Body of pancreas (tissue), 4 donors: ENCODE measurements at regions not wholly inside any gene's neighbourhood (a gene's known extent, or its start where the extent isn't known, plus 50 kb on each side); places are given as distances from the start of the nearest gene placed in this dataset.

Source experiments
- ATAC-seq: fragments of 150-250 bp; one replicate; pipeline ENCODE4 v1.9.1; 2016
- DNase-seq, 4 donors: peaks; one replicate each; pipeline ENCODE4 v3.0.0-alpha.2; 2019
- H3K27ac ChIP-seq, 4 donors: fragments of 200-600 bp; sonication (generic); 1 replicate in 3 of 4; 2 replicates in 1 of 4; pipeline versions ENCODE4 v1.5.1 to v1.6.1; 2016 to 2019; ENCODE audit warnings: mild to moderate bottlenecking in 1 of 4, mixed read lengths in 1 of 4, moderate library complexity in 1 of 4
- H3K27me3 ChIP-seq, 2 donors: fragments of 200-600 bp; sonication (generic); one replicate each; pipeline ENCODE4 v1.6.0; 2016; ENCODE audit warnings: mild to moderate bottlenecking in 1 of 2
- H3K36me3 ChIP-seq, 2 donors: fragments of 200-600 bp; sonication (generic); replicated peaks in 1 of 2; 2 replicates each; pipeline ENCODE4 v1.5.1; 2016; ENCODE audit warnings: low read depth in 2 of 2; ENCODE audit not compliant: insufficient read depth in 1 of 2
- H3K4me1 ChIP-seq: fragments of 200-600 bp; sonication (generic); one replicate; pipeline ENCODE4 v1.6.0; 2016
- H3K4me3 ChIP-seq, 2 donors: fragments of 200-600 bp; sonication (generic); 1 replicate in 1 of 2; 2 replicates in 1 of 2; pipeline ENCODE4 v1.5.1; 2016 to 2019
- H3K9me3 ChIP-seq, 3 donors: fragments of 200-600 bp; sonication (generic); 1 replicate in 2 of 3; 2 replicates in 1 of 3; pipeline ENCODE4 v1.5.1; 2016
- POLR2A ChIP-seq, 3 donors: fragments of 450-650 bp; IDR thresholded peaks; one replicate each; pipeline ENCODE4 v1.6.1; 2016; ENCODE audit warnings: antibody characterized with exemption in 3 of 3, mild to moderate bottlenecking in 2 of 3
- WGBS, 2 donors: methylation state at CpG; one replicate each; pipeline ENCODE4 v1.1.5; 2017; 5-methylcytosine and 5-hydroxymethylcytosine counted together
- intact Hi-C: fragments of 100-400 bp; cut with DNase I; formaldehyde crosslinking; loops from one replicate; pipeline ENCODE4 v1.15.1; 2023
- TF ChIP-seq, protein P1 (sequence below), 7 experiments: fragments of 450-650 bp in 4 of 7; fragments of 200-600 bp in 3 of 7; sonication (generic) in 3 of 7; IDR thresholded peaks; one replicate each; pipeline ENCODE4 v1.5.1; 2016 to 2019; ENCODE audit warnings: antibody characterized with exemption in 7 of 7

DNA sequence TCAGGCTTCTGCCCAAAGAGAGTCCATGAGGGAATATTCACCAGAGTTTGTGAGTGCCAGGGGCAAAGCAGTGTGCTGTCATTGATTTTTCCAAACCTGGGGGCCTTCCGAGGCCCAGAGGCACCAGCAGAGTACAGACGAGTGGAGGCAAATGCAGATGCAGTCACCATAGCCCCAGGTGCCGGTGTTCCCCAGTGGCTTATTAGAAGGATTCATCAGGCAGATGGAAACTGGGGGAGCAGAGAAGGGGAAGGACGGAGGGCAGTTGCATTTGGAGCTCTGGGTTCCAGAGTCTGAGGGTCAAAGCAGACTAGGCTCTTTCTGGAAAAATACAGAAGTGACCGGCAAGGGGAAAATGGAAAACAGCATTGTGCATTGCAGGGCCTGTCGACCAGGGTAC, 184.2 kb downstream of the ANKRD60 start:
- no peak for DNase-seq
- Histone ChIP-seq H3K4me1 (no peaks in the 10 kb centered on the region), H3K27ac (no peak overlapping the region), H3K27me3 (no peaks in the 10 kb centered on the region), H3K36me3 (no peaks in the 10 kb centered on the region), H3K4me3 (no peak overlapping the region), H3K9me3 (no peaks in the 10 kb centered on the region)
- no peak for TF ChIP-seq POLR2A (IDR thresholded peaks at IDR 0.05)
- TF ChIP-seq, protein P1, sequence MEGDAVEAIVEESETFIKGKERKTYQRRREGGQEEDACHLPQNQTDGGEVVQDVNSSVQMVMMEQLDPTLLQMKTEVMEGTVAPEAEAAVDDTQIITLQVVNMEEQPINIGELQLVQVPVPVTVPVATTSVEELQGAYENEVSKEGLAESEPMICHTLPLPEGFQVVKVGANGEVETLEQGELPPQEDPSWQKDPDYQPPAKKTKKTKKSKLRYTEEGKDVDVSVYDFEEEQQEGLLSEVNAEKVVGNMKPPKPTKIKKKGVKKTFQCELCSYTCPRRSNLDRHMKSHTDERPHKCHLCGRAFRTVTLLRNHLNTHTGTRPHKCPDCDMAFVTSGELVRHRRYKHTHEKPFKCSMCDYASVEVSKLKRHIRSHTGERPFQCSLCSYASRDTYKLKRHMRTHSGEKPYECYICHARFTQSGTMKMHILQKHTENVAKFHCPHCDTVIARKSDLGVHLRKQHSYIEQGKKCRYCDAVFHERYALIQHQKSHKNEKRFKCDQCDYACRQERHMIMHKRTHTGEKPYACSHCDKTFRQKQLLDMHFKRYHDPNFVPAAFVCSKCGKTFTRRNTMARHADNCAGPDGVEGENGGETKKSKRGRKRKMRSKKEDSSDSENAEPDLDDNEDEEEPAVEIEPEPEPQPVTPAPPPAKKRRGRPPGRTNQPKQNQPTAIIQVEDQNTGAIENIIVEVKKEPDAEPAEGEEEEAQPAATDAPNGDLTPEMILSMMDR (IDR thresholded peaks at IDR 0.05): no peak
- intact Hi-C loops: no loop called here
- WGBS, 2 donors: 66 to 71% methylated on average over 6 of the region's 6 CpGs
- ATAC-seq: no peak

DNA sequence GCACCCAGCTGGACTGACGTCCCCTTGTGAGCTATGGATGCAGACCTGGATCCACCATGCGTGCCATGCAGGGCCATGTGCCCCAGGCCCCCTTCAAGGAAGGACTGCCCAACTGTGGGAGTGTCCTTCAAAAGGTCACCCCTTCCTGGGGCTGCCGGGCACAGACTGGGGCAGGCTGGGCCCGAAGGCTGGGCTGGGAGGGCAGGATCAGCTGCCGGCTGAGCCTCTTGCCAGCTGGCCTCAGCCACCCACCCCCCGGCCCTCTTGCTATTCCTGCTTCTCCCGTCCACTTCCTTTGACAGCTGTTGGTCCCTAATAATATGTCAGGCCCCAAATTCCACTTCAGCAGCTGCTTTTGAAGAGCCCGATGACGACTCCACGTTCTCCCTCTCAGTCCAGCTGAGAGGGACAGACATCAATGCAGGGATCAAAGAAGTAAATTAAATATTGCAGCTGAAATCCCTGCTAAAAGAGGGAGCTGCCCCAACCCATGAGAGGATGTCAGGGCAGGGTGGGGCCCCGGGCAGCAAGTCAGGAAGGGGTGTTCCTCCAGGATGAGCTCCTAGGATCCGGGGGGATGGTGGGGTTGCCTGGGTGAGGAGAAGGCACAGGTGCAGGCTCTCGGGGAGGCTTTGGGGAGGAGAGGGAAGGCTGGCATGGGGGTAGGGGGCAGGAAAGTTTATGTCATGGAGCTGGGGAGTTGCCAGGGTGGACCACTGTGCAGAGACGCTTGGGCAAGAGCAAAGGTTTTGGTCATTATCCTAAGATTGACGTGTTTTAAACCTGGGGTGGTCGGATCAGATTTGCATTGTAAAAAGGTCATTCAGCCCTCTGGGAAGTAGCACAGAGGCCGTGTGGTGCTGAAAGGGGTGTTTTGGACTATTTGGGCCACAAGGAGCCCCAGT, 185.0 kb downstream of the ANKRD60 start:
- ATAC-seq: no peak
- H3K4me3 ChIP-seq: no peak overlapping the region
- no peaks in the 10 kb centered on the region for H3K4me1 ChIP-seq
- H3K9me3 ChIP-seq: no peaks in the 10 kb centered on the region
- no peaks in the 10 kb centered on the region for H3K36me3 ChIP-seq
- intact Hi-C loops: no loop called here
- H3K27ac ChIP-seq: no peak overlapping the region
- WGBS, 2 donors: 58 to 62% methylated on average over 17 of the region's 17 CpGs
- H3K27me3 ChIP-seq: no peaks in the 10 kb centered on the region
- DNase-seq: no peak
- TF ChIP-seq POLR2A (IDR thresholded peaks at IDR 0.05): no peak

DNA sequence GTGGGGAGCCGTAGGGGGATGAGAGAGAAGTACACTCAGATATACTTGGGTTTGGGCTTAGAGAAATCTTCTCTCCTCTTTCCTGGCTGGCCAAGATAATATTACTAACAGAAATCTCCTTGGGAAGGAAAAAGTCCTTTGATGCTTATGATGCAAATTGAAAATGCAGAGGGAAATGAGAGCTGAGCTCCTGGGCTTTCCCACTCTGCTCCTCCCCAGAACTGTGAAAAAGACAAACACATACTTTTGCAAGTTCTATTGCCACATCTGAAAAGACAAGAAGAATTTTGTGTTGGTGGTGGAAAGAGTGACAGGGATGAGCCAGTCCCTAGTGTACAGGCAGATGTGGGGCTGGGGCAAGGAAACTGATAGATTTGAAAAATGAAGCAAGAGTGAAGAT, 185.9 kb downstream of the ANKRD60 start:
- H3K4me3 ChIP-seq: no peak overlapping the region
- H3K27ac ChIP-seq: no peak overlapping the region
- TF ChIP-seq POLR2A (IDR thresholded peaks at IDR 0.05): no peak
- TF ChIP-seq, protein P1 (IDR thresholded peaks at IDR 0.05): no peak
- DNase-seq (no peak), ATAC-seq (no peak)
- H3K36me3 ChIP-seq: no peaks in the 10 kb centered on the region
- intact Hi-C loops: no loop called here
- H3K27me3 ChIP-seq: no peaks in the 10 kb centered on the region
- H3K9me3 ChIP-seq: no peaks in the 10 kb centered on the region
- 68 to 71% methylated on average over 1 of the region's 1 CpG for WGBS, 2 donors
- H3K4me1 ChIP-seq: no peaks in the 10 kb centered on the region

DNA sequence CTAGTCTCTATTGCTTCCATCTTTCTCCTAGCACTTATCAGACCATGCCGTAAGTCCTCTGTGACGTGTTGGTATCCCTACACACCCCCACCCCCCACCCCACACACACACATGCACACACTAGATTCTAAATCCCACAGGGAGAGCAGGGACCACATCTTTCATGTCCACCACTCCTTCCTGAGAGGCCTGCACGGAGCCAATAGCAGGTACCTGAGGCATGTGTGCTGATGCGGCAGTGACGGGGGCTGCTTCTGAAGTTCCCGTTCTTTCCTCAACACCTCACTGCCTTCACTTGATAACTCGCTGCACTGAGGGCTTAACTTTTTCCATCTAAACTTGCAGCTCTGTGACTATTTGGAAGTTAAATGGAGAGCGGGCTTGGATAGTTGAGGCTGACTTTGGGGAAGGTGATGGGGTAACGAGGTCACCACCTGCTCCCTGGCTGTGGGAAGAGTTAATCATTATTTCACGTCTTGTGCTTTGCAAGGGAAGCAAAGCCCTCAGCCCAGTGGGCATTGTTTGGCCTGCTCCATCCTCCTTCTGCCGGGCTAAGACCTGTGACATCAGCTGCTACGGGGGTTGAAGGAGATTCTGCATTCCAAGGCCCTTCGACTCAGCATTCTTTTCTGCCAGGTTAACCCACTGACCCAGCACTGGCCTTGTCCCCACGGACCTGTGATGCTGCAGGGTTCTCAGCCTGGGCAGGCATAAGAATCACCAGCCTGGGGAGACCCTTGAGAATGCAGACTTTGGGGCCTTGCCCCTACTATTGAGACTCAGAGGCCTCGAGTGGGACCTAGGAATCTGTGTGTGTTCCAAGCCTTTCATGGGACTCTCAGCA, 187.8 kb downstream of the ANKRD60 start:
- no peaks in the 10 kb centered on the region for H3K27me3 ChIP-seq
- no peaks in the 10 kb centered on the region for H3K4me1 ChIP-seq
- no peaks in the 10 kb centered on the region for H3K36me3 ChIP-seq
- ATAC-seq: no peak
- DNase-seq: no peak
- no peak overlapping the region for H3K4me3 ChIP-seq
- WGBS, 2 donors: 48 to 58% methylated on average over 15 of the region's 15 CpGs
- intact Hi-C loops: no loop called here
- H3K27ac ChIP-seq: no peak overlapping the region
- no peaks in the 10 kb centered on the region for H3K9me3 ChIP-seq
- TF ChIP-seq POLR2A (IDR thresholded peaks at IDR 0.05): no peak

DNA sequence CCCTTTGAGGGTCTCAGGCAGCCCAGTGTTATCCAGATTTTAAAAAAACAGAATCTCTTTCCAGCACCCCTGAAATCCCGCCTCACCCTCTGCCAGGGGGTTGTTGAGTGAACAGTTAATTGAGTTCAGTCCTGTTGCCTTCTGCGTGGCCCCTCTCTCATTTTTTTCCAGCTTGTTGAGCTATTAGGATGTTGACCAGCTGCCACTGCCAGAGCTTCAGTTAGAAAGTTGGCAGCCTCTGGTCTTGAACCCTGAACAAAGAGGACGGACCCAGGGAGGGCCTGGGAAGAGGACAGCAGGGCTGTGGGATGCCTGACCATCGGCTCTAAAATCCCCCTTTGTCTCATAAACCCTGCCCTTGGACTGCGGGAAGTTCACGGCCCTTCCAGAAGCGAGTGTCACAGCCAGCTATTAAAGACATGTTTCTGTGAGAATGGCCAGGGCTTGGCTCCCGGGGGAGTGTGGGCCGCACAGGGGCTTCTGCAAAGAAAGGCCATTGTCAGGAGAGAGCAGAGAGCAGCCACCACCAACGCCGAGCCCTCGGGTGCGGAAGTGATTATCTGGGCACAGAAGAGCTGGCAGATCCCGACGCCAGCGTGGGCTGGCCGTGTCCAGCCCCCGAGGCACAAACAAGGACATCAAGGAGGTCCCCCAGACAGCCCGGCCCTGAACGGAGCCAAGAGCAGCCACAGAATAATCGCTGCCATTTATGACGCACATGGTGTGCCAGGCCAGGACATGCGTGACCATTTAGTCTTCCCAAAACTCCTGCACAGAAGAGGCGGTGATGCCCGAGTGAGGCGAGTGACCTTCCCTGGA, 189.0 kb downstream of the ANKRD60 start:
- WGBS, 2 donors: 56 to 69% methylated on average over 24 to 26 of the region's 26 CpGs
- Histone ChIP-seq H3K27me3 (no peaks in the 10 kb centered on the region), H3K4me1 (no peaks in the 10 kb centered on the region), H3K4me3 (no peak overlapping the region), H3K36me3 (no peaks in the 10 kb centered on the region), H3K27ac (no peak overlapping the region), H3K9me3 (no peaks in the 10 kb centered on the region)
- intact Hi-C loops: no loop called here
- DNase-seq: no peak
- ATAC-seq: no peak
- TF ChIP-seq POLR2A (IDR thresholded peaks at IDR 0.05): no peak
